NCI-H1092 treated with DMSO at 0.1 percent for 48 hours (cell line): ENCODE measurements at regions not wholly inside any gene's neighbourhood (a gene's known extent, or its start where the extent isn't known, plus 50 kb on each side); places are given as distances from the start of the nearest gene placed in this dataset.
"Not testable (repeated sequence)": the region's sequence is repeated elsewhere in the genome, so short reads cannot be mapped to it uniquely, and the experiment has no call there.

Source experiments
- DNase-seq: peaks from one replicate; lab custom pipeline; 2025; lab: John Stamatoyannopoulos, UW

- DNase-seq = no peak
Measured at GRCh38 chr7:13198036-13198435, 510.6 kb downstream of the ARL4A start.

- no peak for DNase-seq
Measured at GRCh38 chr7:13198727-13199126, 511.3 kb downstream of the ARL4A start.

DNA sequence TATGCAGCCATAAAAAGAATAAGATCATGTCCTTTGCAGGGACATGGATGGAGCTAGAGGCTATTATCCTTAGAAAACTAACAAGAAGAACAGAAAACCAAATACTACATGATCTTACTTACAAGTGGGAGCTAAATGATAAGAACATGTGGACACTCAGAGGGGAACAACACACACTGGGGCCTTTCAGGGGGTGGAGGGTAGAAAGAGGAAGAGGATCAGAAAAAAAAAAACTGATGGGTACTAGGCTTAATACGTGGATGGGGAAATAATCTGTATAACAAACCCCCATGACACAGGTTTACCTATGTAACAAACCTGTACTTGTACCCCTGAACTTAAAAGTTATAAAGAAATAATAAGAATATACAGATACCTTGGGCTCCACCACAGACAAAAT, 514.2 kb downstream of the ARL4A start:
- DNase-seq = no peak

- DNase-seq = no peak
Measured at GRCh38 chr7:13217768-13218167, 530.3 kb downstream of the ARL4A start.

GRCh38 chr7:13225068-13225467, 537.6 kb downstream of the ARL4A start:
- no peak for DNase-seq

GRCh38 chr7:13226385-13226784, 539.0 kb downstream of the ARL4A start:
- DNase-seq = no peak

DNA sequence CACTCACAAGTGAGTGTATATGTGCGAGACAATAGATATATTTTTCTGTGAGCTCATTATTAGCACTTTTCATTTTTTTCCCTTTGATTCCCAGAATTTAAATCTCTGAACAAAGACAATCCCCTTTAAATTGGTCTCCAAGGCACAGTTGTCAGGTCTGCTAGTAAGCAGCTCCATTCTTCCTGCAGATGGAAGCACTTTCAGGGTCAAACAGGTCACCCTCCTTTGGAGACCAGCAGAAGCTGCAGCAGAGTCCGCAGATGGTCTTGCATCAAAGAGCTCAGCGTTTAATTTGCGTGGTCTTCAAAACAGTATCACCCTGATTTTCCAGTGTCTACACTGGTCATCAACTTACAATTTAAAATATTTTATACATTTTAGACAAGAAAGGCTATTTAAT, 543.8 kb downstream of the ARL4A start:
- DNase-seq = no peak

DNA sequence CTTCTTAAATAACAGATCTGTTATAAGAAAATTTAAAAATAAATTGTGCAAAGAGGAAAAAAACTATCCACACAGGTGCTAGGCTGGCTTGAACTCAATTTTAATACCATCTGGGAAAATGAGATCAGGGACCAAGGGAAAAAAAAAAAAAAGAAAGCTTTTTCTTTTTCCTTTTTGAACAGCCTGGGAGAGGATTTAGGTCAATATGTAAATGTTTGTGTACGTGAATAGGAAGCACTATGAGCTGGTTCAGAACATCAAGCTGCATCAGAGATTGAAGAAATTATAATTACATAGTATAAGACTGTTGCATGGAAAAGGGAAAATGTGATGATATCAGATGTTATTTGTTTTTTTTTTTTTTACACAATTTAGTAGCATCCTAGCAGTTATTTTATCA, 548.0 kb downstream of the ARL4A start:
- DNase-seq = no peak

DNA sequence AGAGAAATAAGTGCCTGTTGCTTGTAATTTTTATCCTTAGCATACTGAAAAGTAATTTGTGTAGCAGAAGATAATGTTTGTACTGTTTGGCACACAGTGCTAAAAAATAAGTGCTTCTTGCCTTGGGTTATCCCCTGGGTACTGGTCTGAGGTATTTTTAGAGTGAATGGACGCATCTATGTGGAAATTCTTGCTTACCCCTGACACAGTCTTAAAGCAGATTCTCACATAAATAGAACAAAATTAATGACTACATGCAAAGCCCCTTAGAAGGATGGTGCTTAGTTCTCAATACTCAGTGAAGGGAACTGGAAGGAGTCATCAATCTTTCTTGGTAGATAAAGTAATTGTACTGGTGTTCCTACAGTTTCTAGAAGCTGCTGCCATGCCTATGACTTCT, 548.6 kb downstream of the ARL4A start:
- no peak for DNase-seq

DNA sequence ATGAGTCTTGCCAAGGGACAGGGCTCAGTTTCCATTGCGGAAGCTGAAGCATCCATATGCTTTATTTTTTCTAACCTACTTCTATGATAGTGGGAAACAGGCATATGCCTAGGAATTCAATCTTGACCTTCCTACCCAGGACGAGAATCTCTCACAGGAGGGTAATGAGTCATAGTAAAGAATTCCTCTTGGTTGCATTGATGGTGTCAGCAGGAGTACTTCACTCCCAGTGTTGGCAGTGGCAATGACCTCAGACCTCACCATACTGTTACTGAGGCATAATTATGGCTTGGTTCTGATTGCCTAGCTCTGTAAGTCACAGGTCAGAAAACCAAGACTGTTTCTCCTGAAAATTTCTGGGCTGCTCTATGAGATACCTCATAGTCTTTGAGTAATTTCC, 552.9 kb downstream of the ARL4A start:
- no peak for DNase-seq

DNA sequence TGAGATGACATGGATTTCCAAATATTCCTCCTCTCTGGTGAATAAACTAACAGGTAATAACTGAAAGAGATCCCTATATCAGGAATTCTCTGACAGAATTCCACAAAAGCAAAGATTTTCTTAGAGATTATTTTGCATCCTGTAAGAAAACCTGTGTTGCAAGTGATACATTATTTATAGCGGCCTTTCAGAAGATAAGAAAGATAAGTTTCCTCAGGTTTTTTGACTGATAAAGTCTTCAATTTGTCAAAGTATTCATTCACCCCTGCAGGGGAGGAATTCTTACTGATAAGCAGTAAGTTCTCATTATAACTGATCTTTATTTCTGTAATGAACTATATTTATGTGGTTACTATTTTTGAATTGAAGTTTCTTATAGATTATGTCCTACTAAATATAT, 554.0 kb downstream of the ARL4A start:
- no peak for DNase-seq

DNA sequence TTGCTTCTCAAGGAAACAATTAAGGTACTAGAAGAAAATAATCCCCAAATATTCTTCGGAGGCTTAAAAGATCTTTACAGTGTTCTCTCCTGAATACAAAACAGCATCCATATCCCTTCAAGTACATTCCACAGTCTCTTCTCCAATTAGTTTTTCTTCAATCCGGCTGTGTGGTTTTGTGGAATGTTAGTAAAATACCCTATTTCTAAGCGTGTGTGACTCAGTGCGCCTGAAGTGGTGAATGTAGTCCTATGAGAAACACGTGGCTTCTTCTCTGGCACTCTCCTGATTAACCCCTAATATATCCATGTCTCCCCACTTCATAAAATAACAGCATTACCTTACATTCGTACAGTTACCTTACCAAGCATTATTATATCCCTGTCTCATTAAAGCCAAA, 570.2 kb downstream of the ARL4A start:
- no peak for DNase-seq

DNA sequence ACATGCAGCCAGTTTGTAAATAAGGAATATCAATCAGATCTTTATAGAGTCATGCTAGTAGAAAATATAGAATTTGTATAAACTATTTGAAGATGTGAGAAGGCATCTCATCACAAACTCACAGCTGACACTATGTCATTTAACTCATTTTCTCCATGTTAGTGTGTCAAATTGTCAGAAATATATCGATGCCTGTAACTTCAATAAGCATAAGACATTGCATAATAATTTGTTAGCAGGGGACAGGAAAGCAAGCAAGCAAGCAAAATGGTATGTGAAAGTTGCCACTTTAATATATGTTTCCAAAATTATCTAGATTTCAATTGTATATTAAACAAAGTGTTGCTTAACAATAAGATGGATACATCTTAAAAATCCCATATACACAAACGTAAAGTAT, 571.0 kb downstream of the ARL4A start:
- no peak for DNase-seq

GRCh38 chr7:13259930-13260329, 572.5 kb downstream of the ARL4A start:
- DNase-seq = no peak

- DNase-seq = peak; percentile 35
Measured at GRCh38 chr7:13262929-13263530, 575.6 kb downstream of the ARL4A start.

DNA sequence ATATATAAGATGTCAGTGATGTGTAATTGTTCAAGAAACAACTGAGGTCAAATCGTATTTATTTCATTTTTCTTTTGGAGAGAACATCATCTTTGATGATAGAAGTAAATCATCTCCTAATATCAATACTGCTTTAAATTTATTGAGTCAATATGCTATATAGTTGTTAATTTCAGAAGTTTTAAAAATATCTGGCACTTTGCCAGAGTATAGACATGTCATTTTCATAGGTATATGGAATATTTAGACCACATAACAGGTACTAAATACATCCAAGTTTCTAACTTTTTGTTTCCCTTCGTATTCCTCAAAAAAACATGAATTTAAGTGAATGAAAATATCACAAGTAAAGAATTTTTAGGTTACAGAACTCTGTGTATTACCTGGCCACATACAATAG, 577.8 kb downstream of the ARL4A start:
- DNase-seq = no peak

GRCh38 chr7:13274205-13274604, 586.8 kb downstream of the ARL4A start:
- not testable (repeated sequence) for DNase-seq

DNA sequence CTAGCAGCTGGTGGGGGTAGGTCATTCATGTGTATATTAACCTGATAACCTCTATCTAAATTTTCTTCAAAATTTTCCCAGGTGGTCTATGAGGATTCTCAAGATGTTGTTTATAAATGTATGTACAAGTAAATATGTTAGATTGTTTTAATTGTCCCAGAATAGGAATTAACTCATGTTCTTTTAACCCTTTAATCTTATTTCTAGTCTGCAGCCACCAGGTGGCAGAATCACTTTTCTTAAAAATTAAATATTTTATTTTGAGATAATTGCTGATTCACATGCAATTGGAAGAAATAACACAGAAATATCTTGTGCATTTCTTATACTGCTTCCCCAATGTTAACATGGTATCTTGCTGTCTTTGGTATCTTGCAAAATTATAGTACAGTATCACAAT, 589.5 kb downstream of the ARL4A start:
- DNase-seq = no peak

DNA sequence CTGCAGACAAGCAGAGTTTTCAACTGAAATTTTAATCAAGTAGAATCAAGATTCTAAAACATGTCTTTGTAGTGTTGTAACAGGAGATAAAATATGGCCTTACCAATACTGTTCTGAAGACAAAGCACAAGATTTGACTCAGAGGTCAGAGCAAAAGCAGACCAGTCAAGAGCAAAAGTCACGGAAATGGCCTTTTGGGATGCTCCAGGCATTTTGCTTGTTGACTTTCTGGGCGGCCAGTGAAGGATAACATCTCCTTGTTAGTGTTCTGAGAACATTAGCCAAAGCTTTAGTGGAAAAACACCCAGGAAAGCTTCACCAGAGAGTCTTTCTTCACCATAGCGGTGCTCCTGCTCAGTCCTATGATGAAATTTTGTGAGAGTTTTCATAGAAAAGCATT, 590.6 kb downstream of the ARL4A start:
- DNase-seq = no peak

DNA sequence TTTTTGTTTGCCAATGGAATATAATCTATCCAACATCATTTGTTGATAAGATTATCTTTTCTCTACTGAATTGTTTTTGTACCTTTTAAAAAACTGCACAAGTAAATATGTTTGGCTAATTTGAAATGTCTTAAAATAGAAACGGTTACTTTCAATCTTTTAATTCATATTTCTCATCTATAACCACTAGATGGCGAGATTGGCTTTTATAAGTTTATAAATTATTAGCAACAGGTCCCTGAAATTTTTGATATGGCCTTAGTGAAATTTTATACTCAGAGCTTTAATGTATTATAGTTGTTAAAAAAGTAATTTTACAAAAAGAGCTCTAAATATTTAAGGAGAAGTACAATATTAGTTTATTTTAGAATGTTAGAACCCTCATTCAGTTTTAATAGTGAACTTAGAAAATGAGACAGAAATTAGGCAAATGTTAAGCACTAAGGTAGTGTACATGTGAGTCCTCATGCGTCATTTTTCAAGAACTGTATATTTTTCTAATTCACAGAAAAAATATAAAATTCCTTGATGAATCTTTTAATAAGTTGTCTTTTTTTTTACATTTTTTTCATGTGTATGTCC, 592.5 kb downstream of the ARL4A start:
- DNase-seq = peak; percentile 52

DNA sequence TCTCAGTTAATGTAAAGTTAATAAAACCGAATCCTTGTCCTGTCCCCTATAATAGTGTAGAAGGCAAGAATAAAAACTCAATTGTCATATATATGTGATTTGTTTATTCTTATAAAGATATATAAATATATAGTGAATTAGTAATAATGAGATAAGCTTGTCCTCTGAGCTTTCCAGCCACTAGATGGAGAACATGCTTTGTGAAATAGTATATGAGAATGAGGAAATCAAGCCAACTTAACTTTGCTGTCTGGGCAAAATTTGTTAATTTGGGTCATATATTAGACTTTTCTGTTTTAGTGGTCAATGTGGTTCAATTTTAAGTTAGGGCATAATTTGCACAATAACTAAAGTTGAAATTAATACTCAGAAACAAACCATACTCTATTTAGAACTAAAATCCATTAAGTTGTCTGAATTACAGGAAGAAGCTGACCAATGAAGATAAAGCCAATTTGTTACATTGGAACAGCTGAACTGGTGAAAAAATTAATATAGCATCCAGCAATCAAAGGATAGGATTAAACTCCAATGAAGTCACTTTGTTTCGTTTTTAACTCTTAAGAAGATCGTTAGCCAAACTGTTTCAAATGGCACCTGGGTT, 595.0 kb downstream of the ARL4A start:
- peak; percentile 20 for DNase-seq

GRCh38 chr7:13286916-13287315, 599.5 kb downstream of the ARL4A start:
- DNase-seq = no peak

DNA sequence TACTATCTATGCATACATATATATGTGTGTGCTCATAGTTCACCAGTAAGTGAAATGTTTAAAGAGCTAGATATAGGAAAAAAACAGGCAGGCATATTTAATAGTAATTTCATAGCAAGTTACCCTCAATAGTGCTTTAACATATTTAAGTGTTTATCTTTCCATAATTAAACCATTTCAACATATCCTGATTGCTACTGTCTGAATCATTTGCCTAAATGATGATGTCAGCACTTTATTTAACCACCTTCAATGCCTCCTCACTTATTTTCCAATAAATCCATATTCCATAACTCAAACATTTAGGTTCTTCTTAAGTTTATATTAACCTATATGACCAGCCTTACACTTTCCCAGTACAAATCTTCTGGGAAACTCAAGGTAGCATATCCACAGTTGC, 601.1 kb downstream of the ARL4A start:
- DNase-seq = no peak

DNA sequence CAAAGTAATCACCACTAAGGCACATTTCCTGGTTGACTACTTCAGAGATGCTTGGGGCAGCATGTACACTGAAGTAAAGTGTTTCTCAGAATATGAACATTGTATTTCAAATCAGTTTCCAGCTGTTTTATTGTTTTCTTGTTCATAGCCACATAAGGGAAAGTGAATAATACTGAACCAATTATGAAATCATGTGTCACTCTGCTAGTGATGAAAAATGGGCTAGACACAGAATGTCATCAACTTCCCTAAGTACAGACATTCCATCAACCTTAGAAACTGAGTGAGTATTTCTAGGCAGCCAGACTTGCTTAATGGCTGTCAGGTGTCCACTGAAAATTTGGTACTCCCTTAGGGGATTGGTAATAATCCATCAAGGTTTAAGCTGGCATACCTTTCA, 603.5 kb downstream of the ARL4A start:
- DNase-seq = no peak
